NOMO-1 (cell line): ENCODE measurements at regions not wholly inside any gene's neighbourhood (a gene's known extent, or its start where the extent isn't known, plus 50 kb on each side); places are given as distances from the start of the nearest gene placed in this dataset.
"Not testable (repeated sequence)": the region's sequence is repeated elsewhere in the genome, so short reads cannot be mapped to it uniquely, and the experiment has no call there.

ENCODE experiments used
- DNase-seq, 2 experiments: peaks; one replicate each; lab custom pipeline; 2025; ENCODE audit not compliant: unreplicated experiment in 2 of 2; lab: John Stamatoyannopoulos, UW

DNA sequence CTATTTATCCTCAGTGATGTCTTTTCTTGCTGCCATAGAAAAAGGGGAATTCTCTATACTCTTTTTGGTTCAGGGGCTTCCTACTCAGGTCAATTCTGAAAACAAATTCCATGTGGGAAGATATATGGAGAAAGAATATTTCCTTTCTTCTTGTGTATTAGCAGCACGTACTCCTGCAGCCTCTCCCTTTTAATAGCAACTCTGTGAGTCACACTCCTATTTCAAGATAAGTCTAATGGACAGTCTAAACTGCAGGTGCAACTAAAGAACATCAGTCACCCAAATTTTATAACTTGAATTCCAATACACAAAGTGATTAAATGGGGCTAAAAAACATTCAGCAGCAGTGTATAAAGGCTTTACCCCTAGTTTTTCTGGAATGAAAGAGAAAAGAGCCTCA lies 942.2 kb downstream of the CNTNAP5 start:
- DNase-seq, result no peak

GRCh38 chr2:124970030-124970429 lies 944.9 kb downstream of the CNTNAP5 start:
- no peak for DNase-seq

DNA sequence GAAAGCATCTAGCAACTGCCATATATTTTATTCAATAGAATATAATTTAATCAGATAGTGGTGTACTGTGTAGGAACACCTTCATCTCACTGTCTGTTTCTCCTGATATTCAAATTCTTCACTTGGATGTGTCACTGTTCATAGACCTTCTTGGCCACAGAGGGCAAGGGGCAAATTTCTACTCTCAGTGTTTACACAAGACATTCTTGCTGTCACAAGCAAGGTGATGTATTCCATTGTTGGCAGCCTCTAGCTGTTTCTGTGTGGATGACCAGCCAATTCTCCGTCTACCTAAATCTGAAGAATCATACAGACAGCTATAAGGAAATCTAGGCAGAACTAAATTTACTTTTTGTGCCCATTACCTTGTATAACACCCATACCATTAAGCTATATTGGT lies 948.3 kb downstream of the CNTNAP5 start:
- no peak for DNase-seq

DNA sequence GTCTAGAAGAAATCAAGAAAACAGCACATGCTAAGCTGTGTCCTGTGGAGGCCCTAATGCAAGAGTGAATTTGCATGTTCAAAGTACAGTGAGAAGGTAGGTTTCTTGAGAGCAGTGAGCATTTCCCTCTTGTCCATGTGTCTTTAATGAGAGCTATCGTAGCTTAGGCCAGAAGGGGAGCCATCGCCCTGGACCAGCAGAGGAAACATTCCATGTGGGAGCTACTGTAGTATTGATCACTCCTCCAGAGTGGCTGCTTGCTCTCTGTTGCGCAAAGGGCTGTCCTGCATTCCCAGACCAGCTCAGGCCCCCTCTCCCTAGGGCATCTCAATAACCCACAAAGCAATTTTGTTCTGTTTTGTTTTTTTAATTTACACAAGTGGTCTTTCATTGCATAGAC lies 950.1 kb downstream of the CNTNAP5 start:
- no peak for DNase-seq

- no peak for DNase-seq
These were observed 950.6 kb downstream of the CNTNAP5 start for GRCh38 chr2:124975648-124976047.

DNA sequence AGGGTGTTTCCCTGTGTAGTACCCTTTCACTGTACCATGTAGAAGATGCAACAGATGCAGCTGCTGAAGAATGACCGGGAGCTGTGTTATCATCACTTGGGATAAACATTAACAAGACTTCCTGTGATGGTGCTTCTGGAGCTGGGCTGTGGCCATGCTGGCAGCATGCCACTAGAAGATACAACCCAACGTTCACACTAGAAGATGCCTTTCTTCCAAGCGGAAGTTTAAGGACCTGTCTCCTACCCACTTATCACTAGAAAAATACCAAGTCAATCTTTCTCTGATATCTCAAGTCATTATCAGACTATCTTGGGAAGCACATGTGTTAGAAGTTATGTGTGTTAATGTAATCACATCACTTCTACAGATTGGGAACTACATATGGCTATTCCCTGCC lies 953.5 kb downstream of the CNTNAP5 start:
- no peak for DNase-seq

- DNase-seq, result no peak
These were observed 958.5 kb downstream of the CNTNAP5 start for GRCh38 chr2:124983595-124983994.

DNA sequence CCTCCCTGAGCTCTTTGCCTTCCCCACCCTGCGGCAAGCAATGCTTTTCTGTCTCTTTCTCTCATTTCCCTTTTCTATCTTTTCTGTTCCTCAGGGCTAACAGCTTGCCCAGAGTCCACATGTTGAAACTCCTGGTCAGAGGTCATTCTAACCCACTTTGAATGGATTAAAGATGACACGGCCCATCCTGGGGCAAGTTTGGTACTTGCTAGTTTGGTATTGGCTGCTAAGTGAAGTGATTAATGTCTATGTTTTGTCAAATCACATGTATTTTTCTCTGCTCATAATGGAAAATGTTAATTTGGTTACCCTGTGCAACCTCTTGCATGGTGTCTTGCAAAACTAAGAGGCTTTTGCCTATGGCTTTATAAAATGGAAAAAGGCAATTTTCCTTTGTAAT lies 960.2 kb downstream of the CNTNAP5 start:
- DNase-seq, result peak in 1 of 2 experiments; percentile 21

DNA sequence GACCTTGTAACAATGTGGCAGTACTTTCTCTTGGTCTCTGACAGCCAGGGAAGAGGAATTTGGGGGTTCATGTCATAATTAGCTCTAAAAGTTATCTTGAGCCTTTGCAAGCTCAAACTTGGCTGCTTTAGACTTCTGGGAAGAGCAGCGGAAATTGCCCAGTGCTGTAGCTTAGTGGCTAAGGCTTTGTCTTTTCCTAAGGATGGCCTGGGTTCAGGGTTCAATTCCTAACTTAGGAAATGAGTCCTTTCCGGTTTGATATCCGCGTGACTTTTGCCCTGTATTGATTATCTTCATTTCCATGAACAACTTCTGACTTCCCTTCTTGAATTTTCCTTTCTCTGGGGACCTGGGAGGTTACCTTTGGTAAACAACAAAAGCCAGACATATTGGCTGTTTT lies 961.0 kb downstream of the CNTNAP5 start:
- DNase-seq, result no peak

DNA sequence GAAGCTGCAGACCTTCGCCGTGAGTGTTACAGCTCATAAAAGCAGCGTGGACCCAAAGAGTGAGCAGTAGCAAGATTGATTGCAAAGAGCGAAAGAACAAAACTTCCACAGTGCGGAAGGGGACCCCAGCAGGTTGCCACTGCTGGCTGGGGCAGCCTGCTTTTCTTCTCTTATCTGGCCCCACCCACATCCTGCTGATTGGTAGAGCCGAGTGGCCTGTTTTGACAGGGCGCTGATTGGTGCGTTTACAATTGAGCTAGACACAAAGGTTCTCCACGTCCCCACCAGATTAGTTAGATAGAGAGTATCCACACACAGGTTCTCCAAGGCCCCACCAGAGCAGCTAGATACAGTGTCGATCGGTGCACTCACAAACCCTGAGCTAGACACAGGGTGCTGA lies 961.8 kb downstream of the CNTNAP5 start:
- not testable (repeated sequence) for DNase-seq

GRCh38 chr2:124987436-124987835 lies 962.3 kb downstream of the CNTNAP5 start:
- not testable (repeated sequence) for DNase-seq

- no peak for DNase-seq
These were observed 963.0 kb downstream of the CNTNAP5 start for GRCh38 chr2:124988111-124988510.

DNA sequence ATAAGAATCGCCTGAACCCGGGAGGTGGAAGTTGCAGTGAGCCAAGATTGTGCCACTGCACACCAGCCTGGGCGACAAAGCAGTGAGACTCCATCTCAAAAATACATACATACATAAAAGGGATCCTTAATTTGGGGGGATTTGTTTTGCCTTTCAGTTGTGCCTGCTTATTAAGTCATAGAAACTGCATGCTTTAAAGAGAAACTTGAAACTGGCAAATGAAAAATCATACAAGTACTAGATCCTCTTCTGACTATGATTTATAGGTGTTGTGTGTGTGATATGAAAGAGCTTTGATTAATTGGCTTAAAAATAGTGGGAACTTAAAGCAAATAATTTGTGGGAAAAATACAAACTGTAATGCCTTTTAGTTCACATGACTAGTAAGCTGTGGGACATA lies 963.7 kb downstream of the CNTNAP5 start:
- DNase-seq, result no peak

- DNase-seq, result no peak
These were observed 968.7 kb downstream of the CNTNAP5 start for GRCh38 chr2:124993809-124994208.

DNA sequence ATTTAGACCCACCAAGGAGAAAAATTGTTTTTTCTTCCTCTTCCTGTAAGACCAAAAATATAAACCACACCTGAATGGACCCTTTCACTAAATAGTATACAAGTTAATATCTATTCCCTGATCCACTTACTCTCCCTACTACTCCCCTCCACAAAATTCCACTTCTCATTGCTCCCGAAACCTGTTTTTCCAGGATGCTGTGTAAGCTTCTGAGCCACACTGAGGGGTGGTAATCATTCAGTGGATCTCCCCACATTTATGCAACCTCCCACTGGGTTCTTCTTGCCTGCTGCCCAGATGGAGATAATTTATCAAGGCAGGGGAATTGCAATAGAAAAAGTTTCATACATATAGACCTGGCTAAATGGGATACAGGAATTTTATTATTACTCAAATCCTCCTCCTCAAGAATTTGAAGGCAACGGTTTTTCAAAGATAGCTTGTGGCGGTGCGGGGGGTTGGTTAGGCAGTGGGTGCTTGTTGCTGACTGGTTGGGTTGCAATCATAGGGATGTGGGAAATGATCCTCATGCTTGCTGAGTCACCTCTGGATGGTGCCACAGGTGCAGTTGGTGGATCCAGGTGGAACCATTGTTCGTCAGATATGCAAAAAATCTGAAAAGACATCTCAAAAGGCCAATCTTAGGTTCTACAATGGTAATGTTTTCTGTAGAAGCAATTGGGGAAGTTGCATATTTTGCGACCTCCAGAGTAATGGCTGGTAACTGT lies 970.3 kb downstream of the CNTNAP5 start:
- DNase-seq, result no peak

GRCh38 chr2:124996406-124996805 lies 971.3 kb downstream of the CNTNAP5 start:
- DNase-seq, result no peak

DNA sequence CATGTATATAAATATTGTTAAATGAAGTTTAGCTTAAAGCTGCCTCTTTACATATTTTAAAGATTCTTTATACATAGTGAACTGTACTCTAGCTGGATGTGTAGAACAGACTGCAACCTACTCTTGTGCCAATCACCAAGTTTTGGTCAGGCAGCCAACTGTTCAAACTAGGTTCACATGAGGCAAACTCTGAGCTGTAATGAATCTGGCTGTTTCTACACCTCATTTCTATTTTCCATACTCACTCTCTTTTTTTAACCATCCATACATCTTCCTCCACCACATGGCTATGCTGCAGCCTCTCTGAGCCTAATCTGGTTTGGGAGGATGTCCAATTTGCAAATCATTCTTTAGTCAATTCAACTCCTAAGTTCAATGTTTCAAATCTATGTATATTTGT lies 974.8 kb downstream of the CNTNAP5 start:
- no peak for DNase-seq

- DNase-seq, result no peak
These were observed 979.2 kb downstream of the CNTNAP5 start for GRCh38 chr2:125004106-125004800.

- DNase-seq, result no peak
These were observed 981.6 kb downstream of the CNTNAP5 start for GRCh38 chr2:125006676-125007075.

DNA sequence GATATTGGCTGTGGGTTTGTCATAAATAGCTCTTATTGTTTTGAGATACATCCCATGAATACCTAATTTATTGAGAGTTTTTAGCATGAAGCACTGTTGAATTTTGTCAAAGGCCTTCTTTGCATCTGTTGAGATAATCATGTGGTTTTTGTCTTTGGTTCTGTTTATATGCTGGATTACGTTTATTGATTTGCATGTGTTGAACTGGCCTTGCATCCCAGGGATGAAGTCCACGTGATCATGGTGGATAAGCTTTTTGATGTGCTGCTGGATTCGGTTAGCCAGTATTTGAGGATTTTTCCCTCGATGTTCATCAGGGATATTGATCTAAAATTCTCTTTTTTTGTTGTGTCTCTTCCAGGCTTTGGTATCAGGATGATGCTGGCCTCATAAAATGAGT lies 1003.6 kb downstream of the CNTNAP5 start:
- not testable (repeated sequence) for DNase-seq

- DNase-seq, result no peak
These were observed 1008.8 kb downstream of the CNTNAP5 start for GRCh38 chr2:125033871-125034270.

DNA sequence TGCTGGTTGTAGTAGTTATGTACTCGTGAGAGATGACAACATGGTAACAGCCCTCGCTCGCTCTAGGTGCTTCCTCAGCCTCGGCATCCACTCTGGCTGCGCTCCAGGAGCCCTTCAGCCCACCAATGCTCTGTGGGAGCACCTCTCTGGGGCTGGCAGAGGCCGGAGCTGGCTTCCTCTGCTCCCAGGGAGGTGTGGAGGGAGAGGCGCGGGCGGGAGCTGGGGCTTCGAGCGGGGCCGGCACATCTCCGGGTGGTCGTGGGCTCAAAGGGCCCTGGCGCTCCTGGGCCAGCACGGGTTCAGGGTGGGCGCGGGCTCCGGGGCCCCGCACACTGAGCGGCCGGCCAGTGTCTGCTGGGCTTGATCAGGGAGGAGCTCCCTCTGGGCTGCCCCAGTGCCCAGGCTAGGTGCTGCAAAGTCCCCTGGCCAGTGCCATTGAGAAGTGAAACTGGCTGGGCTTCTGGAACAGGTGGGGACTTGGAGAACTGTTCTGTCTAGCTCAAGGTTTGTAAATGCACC lies 1012.1 kb downstream of the CNTNAP5 start:
- DNase-seq, result no peak
